ENCODE measurements at regions not wholly inside any gene's neighbourhood (a gene's known extent, or its start where the extent isn't known, plus 50 kb on each side); places are given as distances from the start of the nearest gene placed in this dataset.

GRCh38 chr14:43853541-43853940, 653.5 kb downstream of the FSCB start:
- no peak for TF ChIP-seq CTCF (IDR thresholded peaks at IDR 0.05; ENCODE audit: low read depth, low read length)
- no peaks in the 10 kb centered on the region for H3K27me3 ChIP-seq
- H3K9me3 ChIP-seq = no peaks in the 10 kb centered on the region
- no peaks in the 10 kb centered on the region for H3K36me3 ChIP-seq
- no peak for DNase-seq
- no peaks in the 10 kb centered on the region for H3K4me1 ChIP-seq
- H3K4me3 ChIP-seq (ENCODE audit: low read depth, low read length) = no peak overlapping the region

- Histone ChIP-seq H3K36me3 (no peaks in the 10 kb centered on the region), H3K4me1 (no peaks in the 10 kb centered on the region), H3K4me3 (ENCODE audit: low read depth, low read length) (no peak overlapping the region), H3K9me3 (no peaks in the 10 kb centered on the region), H3K27me3 (no peaks in the 10 kb centered on the region)
- DNase-seq = no peak
- TF ChIP-seq CTCF (IDR thresholded peaks at IDR 0.05; ENCODE audit: low read depth, low read length) = no peak
These were observed 703.9 kb downstream of the FSCB start for GRCh38 chr14:43803076-43803689.

GRCh38 chr14:43795600-43796228, 711.4 kb downstream of the FSCB start:
- Histone ChIP-seq H3K4me1 (no peaks in the 10 kb centered on the region), H3K4me3 (ENCODE audit: low read depth, low read length) (no peak overlapping the region), H3K36me3 (no peaks in the 10 kb centered on the region), H3K27me3 (no peaks in the 10 kb centered on the region), H3K9me3 (no peaks in the 10 kb centered on the region)
- TF ChIP-seq CTCF (IDR thresholded peaks at IDR 0.05; ENCODE audit: low read depth, low read length) = no peak
- DNase-seq = no peak

- TF ChIP-seq CTCF (IDR thresholded peaks at IDR 0.05; ENCODE audit: low read depth, low read length) = no peak
- H3K9me3 ChIP-seq = no peaks in the 10 kb centered on the region
- H3K4me3 ChIP-seq (ENCODE audit: low read depth, low read length) = no peak overlapping the region
- H3K4me1 ChIP-seq = no peaks in the 10 kb centered on the region
- DNase-seq = no peak
- no peaks in the 10 kb centered on the region for H3K27me3 ChIP-seq
- no peaks in the 10 kb centered on the region for H3K36me3 ChIP-seq
These were observed 713.5 kb downstream of the FSCB start for GRCh38 chr14:43793579-43793978.

GRCh38 chr14:43792980-43793379, 714.1 kb downstream of the FSCB start:
- TF ChIP-seq CTCF (IDR thresholded peaks at IDR 0.05; ENCODE audit: low read depth, low read length) = no peak
- H3K4me3 ChIP-seq (ENCODE audit: low read depth, low read length) = no peak overlapping the region
- no peaks in the 10 kb centered on the region for H3K36me3 ChIP-seq
- H3K9me3 ChIP-seq = no peaks in the 10 kb centered on the region
- H3K4me1 ChIP-seq = no peaks in the 10 kb centered on the region
- no peaks in the 10 kb centered on the region for H3K27me3 ChIP-seq
- no peak for DNase-seq

- no peak for DNase-seq
- H3K27me3 ChIP-seq = no peaks in the 10 kb centered on the region
- no peak for TF ChIP-seq CTCF (IDR thresholded peaks at IDR 0.05; ENCODE audit: low read depth, low read length)
- H3K9me3 ChIP-seq = no peaks in the 10 kb centered on the region
- no peak overlapping the region for H3K4me3 ChIP-seq (ENCODE audit: low read depth, low read length)
- no peaks in the 10 kb centered on the region for H3K4me1 ChIP-seq
- H3K36me3 ChIP-seq = no peaks in the 10 kb centered on the region
These were observed 716.4 kb downstream of the FSCB start for GRCh38 chr14:43790681-43791080.

All from BE2C (cell line).